ENCODE measurements at regions not wholly inside any gene's neighbourhood (a gene's known extent, or its start where the extent isn't known, plus 50 kb on each side); places are given as distances from the start of the nearest gene placed in this dataset.

- H3K4me3 Mint-ChIP-seq (ENCODE audit: unreplicated experiment) = no peak overlapping the region
- no peaks in the 10 kb centered on the region for H3K27me3 Mint-ChIP-seq (ENCODE audit: unreplicated experiment)
- no peaks in the 10 kb centered on the region for H3K9me3 Mint-ChIP-seq (ENCODE audit: unreplicated experiment)
- TF ChIP-seq CTCF (IDR thresholded peaks at IDR 0.05; ENCODE audit: partially characterized antibody, unreplicated experiment) = no peak
- H3K36me3 Mint-ChIP-seq (ENCODE audit: unreplicated experiment) = no peaks in the 10 kb centered on the region
- H3K4me1 Mint-ChIP-seq (ENCODE audit: low read depth, unreplicated experiment) = no peaks in the 10 kb centered on the region
- DNase-seq = no peak
- no peak overlapping the region for H3K27ac Mint-ChIP-seq (ENCODE audit: unreplicated experiment)
Observed at GRCh38 chrX:148416931-148417330, 83.5 kb upstream of the AFF2 start.

- H3K4me1 Mint-ChIP-seq (ENCODE audit: low read depth, unreplicated experiment) = no peaks in the 10 kb centered on the region
- no peak for TF ChIP-seq CTCF (IDR thresholded peaks at IDR 0.05; ENCODE audit: partially characterized antibody, unreplicated experiment)
- no peak for DNase-seq
- no peak overlapping the region for H3K27ac Mint-ChIP-seq (ENCODE audit: unreplicated experiment)
- no peaks in the 10 kb centered on the region for H3K27me3 Mint-ChIP-seq (ENCODE audit: unreplicated experiment)
- no peaks in the 10 kb centered on the region for H3K9me3 Mint-ChIP-seq (ENCODE audit: unreplicated experiment)
- H3K36me3 Mint-ChIP-seq (ENCODE audit: unreplicated experiment) = no peaks in the 10 kb centered on the region
- H3K4me3 Mint-ChIP-seq (ENCODE audit: unreplicated experiment) = no peak overlapping the region
Observed at GRCh38 chrX:148417934-148418333, 82.5 kb upstream of the AFF2 start.

GRCh38 chrX:148422526-148422925, 77.9 kb upstream of the AFF2 start:
- Mint-ChIP-seq H3K27ac (ENCODE audit: unreplicated experiment) (no peak overlapping the region), H3K27me3 (ENCODE audit: unreplicated experiment) (peaks cover 3% of the 10 kb centered on the region), H3K4me1 (ENCODE audit: low read depth, unreplicated experiment) (no peaks in the 10 kb centered on the region), H3K4me3 (ENCODE audit: unreplicated experiment) (no peak overlapping the region), H3K9me3 (ENCODE audit: unreplicated experiment) (no peaks in the 10 kb centered on the region), H3K36me3 (ENCODE audit: unreplicated experiment) (no peaks in the 10 kb centered on the region)
- no peak for TF ChIP-seq CTCF (IDR thresholded peaks at IDR 0.05; ENCODE audit: partially characterized antibody, unreplicated experiment)
- no peak for DNase-seq

- H3K27me3 Mint-ChIP-seq (ENCODE audit: unreplicated experiment) = peaks cover 3% of the 10 kb centered on the region
- TF ChIP-seq CTCF (IDR thresholded peaks at IDR 0.05; ENCODE audit: partially characterized antibody, unreplicated experiment) = no peak
- no peak for DNase-seq
- no peaks in the 10 kb centered on the region for H3K4me1 Mint-ChIP-seq (ENCODE audit: low read depth, unreplicated experiment)
- H3K36me3 Mint-ChIP-seq (ENCODE audit: unreplicated experiment) = no peaks in the 10 kb centered on the region
- H3K27ac Mint-ChIP-seq (ENCODE audit: unreplicated experiment) = no peak overlapping the region
- no peak overlapping the region for H3K4me3 Mint-ChIP-seq (ENCODE audit: unreplicated experiment)
- H3K9me3 Mint-ChIP-seq (ENCODE audit: unreplicated experiment) = no peaks in the 10 kb centered on the region
Observed at GRCh38 chrX:148424570-148424969, 75.8 kb upstream of the AFF2 start.

GRCh38 chrX:148426467-148426866, 74.0 kb upstream of the AFF2 start:
- no peak for DNase-seq
- no peaks in the 10 kb centered on the region for H3K4me1 Mint-ChIP-seq (ENCODE audit: low read depth, unreplicated experiment)
- no peaks in the 10 kb centered on the region for H3K36me3 Mint-ChIP-seq (ENCODE audit: unreplicated experiment)
- H3K27ac Mint-ChIP-seq (ENCODE audit: unreplicated experiment) = no peak overlapping the region
- no peak overlapping the region for H3K4me3 Mint-ChIP-seq (ENCODE audit: unreplicated experiment)
- TF ChIP-seq CTCF (IDR thresholded peaks at IDR 0.05; ENCODE audit: partially characterized antibody, unreplicated experiment) = no peak
- H3K27me3 Mint-ChIP-seq (ENCODE audit: unreplicated experiment) = peaks cover 4% of the 10 kb centered on the region
- no peaks in the 10 kb centered on the region for H3K9me3 Mint-ChIP-seq (ENCODE audit: unreplicated experiment)

Measured in glutamatergic neuron (in vitro differentiated cells).